Dermis blood vessel endothelial cell (primary cell): ENCODE measurements at regions not wholly inside any gene's neighbourhood (a gene's known extent, or its start where the extent isn't known, plus 50 kb on each side); places are given as distances from the start of the nearest gene placed in this dataset.

Source experiments
- DNase-seq: peaks from one replicate; pipeline ENCODE4 v3.0.0; 2010

DNA sequence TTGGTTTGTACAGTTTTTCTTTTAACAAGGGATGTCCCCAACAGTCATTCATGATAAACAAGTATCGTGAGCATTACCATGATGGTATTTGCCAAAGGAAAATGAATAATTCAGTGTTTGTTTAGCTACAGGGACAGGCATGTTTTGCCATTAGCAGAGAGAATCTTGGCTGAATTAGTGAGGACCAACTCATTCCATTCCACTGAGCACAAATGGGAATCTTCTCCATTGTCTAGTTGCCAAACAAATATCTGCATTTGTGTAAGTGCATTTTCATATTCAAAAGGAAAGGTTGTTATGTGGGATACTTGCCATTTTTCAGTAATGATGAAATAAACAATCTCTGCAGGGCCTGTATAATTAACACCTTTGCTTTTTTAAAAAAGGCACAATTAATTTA is 1762.6 kb downstream of the RPA4 start:
- DNase-seq: no peak

- DNase-seq: no peak
These were observed 1755.5 kb downstream of the PCDH19 start for GRCh38 chrX:98654565-98654964.
